CD4-positive, alpha-beta T cell (primary cell): ENCODE measurements at regions not wholly inside any gene's neighbourhood (a gene's known extent, or its start where the extent isn't known, plus 50 kb on each side); places are given as distances from the start of the nearest gene placed in this dataset.
"Not testable (repeated sequence)": the region's sequence is repeated elsewhere in the genome, so short reads cannot be mapped to it uniquely, and the experiment has no call there.

Experiments used
- ATAC-seq: fragments of 200-7000 bp; cut with Tn5 transposase; one replicate; pipeline ENCODE4 v1.10.0; 2022; ENCODE audit warnings: mild to moderate bottlenecking; ENCODE audit not compliant: poor library complexity
- CTCF ChIA-PET: fragments of 350-600 bp; sonication (Branson Sonifier 250); formaldehyde crosslinking; loops from one replicate; lab custom pipeline; 2021; ENCODE audit warnings: antibody characterized with exemption, inconsistent platforms; lab: Charles Lee
- POLR2A ChIA-PET: fragments of 350-600 bp; sonication (Branson Sonifier 250); formaldehyde crosslinking; loops from one replicate; lab custom pipeline; 2021; ENCODE audit warnings: antibody characterized with exemption, inconsistent platforms; lab: Charles Lee
- DNase-seq, 14 experiments: peaks; one replicate each; pipeline ENCODE4 v3.0.0-alpha.2; 2013 to 2020; ENCODE audit warnings: mixed read lengths in 2 of 14
- H3K27ac ChIP-seq, 2 donors: one replicate each; pipeline versions ENCODE4 v1.5.1 to v1.7.0; 2013; ENCODE audit warnings: low read length in 2 of 2, low read depth in 1 of 2, mild to moderate bottlenecking in 1 of 2
- H3K27me3 ChIP-seq, 2 experiments: 1 replicate in 1 of 2; 2 replicates in 1 of 2; pipeline versions ENCODE4 v1.6.1 to v1.7.0; 2013; ENCODE audit warnings: low read length in 2 of 2, control low read depth in 1 of 2, mild to moderate bottlenecking in 1 of 2, moderate library complexity in 1 of 2; ENCODE audit not compliant: insufficient read depth in 2 of 2, control insufficient read depth in 1 of 2
- H3K36me3 ChIP-seq: one replicate; pipeline ENCODE4 v1.6.1; 2013; ENCODE audit warnings: low read length, control low read depth; ENCODE audit not compliant: insufficient read depth
- H3K4me1 ChIP-seq: one replicate; pipeline ENCODE4 v1.6.1; 2013; ENCODE audit warnings: low read length, control low read depth; ENCODE audit not compliant: insufficient read depth
- H3K4me3 ChIP-seq: one replicate; pipeline ENCODE4 v1.5.1; 2013; ENCODE audit warnings: mild to moderate bottlenecking, low read length, moderate library complexity
- H3K9me3 ChIP-seq, 2 experiments: 1 replicate in 1 of 2; 2 replicates in 1 of 2; pipeline versions ENCODE4 v1.6.1 to v1.7.0; 2013; ENCODE audit warnings: low read length in 2 of 2, mild to moderate bottlenecking in 2 of 2, control low read depth in 1 of 2, moderate library complexity in 1 of 2; ENCODE audit not compliant: control insufficient read depth in 1 of 2, insufficient read depth in 1 of 2
- H3K27ac Mint-ChIP-seq: one replicate; pipeline ENCODE4 v1.8.0; 2020; ENCODE audit warnings: mixed read lengths
- H3K27me3 Mint-ChIP-seq: one replicate; pipeline ENCODE4 v1.8.0; 2021; ENCODE audit warnings: mixed read lengths
- H3K36me3 Mint-ChIP-seq: one replicate; pipeline ENCODE4 v1.8.0; 2021; ENCODE audit warnings: low read depth, mixed read lengths
- H3K4me1 Mint-ChIP-seq: one replicate; pipeline ENCODE4 v1.8.0; 2021; ENCODE audit warnings: low read depth, mixed read lengths
- H3K4me3 Mint-ChIP-seq: one replicate; pipeline ENCODE4 v1.8.0; 2020; ENCODE audit warnings: mild to moderate bottlenecking, mixed read lengths
- H3K9me3 Mint-ChIP-seq: one replicate; pipeline ENCODE4 v1.8.0; 2020; ENCODE audit warnings: mixed read lengths
- intact Hi-C, 2 experiments: fragments of 100-400 bp; cut with DNase I in 1 of 2; cut with micrococcal nuclease in 1 of 2; formaldehyde crosslinking; loops; one replicate each; pipeline versions ENCODE4 v1.15.1 to v1.9.0; 2023 to 2025; cut with DNase I, micrococcal nuclease
- TF ChIP-seq, protein P1 (sequence below): fragments of 200-600 bp; IDR thresholded peaks from one replicate; pipeline ENCODE4 v1.8.0; 2022; ENCODE audit warnings: antibody characterized with exemption, mild to moderate bottlenecking

DNA sequence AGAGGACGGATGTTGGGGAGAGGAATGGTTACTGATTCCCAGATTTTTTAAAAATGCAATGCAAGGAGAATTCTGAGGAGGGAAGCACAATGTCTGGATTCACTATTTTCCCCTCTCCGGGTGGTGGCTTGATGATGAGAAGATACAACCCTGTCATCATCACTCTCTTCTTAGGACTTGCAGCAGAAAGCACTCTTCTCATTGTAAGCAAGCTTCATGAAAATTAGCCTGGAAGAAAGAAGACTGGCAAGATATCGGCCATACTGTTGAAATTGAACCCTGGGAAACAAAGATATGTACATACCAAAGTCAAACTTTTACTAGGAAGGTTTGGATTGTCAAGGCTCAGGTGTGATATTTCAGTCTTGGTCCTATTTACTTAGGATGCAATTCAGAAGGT lies 195.7 kb downstream of the EDN1 start:
- no peaks in the 10 kb centered on the region for H3K36me3 ChIP-seq
- DNase-seq: no peak
- Mint-ChIP-seq H3K4me1 (peaks cover 8% of the 10 kb centered on the region), H3K9me3 (no peaks in the 10 kb centered on the region), H3K4me3 (no peak overlapping the region), H3K27ac (no peak overlapping the region), H3K27me3 (no peaks in the 10 kb centered on the region), H3K36me3 (no peaks in the 10 kb centered on the region)
- no peak overlapping the region for H3K27ac ChIP-seq
- no peaks in the 10 kb centered on the region for H3K9me3 ChIP-seq
- no peaks in the 10 kb centered on the region for H3K4me1 ChIP-seq
- H3K27me3 ChIP-seq: no peaks in the 10 kb centered on the region
- ChIA-PET POLR2A (no interaction called here), CTCF (no interaction called here)
- intact Hi-C loops: no loop called here
- no peak for ATAC-seq
- H3K4me3 ChIP-seq: no peak overlapping the region
- TF ChIP-seq, protein P1, sequence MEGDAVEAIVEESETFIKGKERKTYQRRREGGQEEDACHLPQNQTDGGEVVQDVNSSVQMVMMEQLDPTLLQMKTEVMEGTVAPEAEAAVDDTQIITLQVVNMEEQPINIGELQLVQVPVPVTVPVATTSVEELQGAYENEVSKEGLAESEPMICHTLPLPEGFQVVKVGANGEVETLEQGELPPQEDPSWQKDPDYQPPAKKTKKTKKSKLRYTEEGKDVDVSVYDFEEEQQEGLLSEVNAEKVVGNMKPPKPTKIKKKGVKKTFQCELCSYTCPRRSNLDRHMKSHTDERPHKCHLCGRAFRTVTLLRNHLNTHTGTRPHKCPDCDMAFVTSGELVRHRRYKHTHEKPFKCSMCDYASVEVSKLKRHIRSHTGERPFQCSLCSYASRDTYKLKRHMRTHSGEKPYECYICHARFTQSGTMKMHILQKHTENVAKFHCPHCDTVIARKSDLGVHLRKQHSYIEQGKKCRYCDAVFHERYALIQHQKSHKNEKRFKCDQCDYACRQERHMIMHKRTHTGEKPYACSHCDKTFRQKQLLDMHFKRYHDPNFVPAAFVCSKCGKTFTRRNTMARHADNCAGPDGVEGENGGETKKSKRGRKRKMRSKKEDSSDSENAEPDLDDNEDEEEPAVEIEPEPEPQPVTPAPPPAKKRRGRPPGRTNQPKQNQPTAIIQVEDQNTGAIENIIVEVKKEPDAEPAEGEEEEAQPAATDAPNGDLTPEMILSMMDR: no peak

DNA sequence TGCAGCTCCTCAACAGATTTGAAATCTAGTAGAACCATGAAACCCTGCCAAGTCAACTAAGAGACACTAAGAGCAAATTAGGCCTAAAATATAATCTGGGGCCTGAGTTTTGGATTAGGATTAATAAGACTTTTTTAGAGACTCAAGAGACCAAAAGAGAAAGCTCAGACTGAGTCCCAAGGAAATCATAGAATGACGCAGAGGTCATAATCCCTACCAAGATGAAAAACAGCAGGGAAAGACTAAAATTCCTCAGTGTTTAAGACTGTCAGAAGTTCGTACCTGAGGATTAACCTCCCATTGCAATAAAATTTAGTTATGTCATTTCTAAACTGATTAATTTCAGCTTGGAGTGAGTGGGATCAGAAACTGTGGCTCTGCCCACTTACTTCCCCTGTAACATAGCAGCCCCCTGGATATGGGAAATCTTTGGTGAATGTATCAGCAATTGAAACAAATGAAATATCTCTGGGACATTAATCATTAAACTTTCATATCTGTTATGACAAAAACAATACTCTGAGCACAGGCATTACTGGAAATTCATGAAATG lies 200.3 kb downstream of the EDN1 start:
- ATAC-seq: no peak
- no peaks in the 10 kb centered on the region for H3K4me1 Mint-ChIP-seq
- H3K27ac Mint-ChIP-seq: no peak overlapping the region
- no peaks in the 10 kb centered on the region for H3K36me3 ChIP-seq
- peaks cover 0 to 10% of the 10 kb centered on the region in 2 experiments for H3K9me3 ChIP-seq
- intact Hi-C loops: no loop called here
- H3K9me3 Mint-ChIP-seq: no peaks in the 10 kb centered on the region
- no peaks in the 10 kb centered on the region for H3K36me3 Mint-ChIP-seq
- no peak for DNase-seq
- no peaks in the 10 kb centered on the region for H3K27me3 ChIP-seq
- no peaks in the 10 kb centered on the region for H3K4me1 ChIP-seq
- no peak overlapping the region for H3K27ac ChIP-seq
- POLR2A ChIA-PET: no interaction called here
- no peak overlapping the region for H3K4me3 ChIP-seq
- no peak overlapping the region for H3K4me3 Mint-ChIP-seq
- CTCF ChIA-PET: no interaction called here
- TF ChIP-seq, protein P1: no peak
- peaks cover 4% of the 10 kb centered on the region for H3K27me3 Mint-ChIP-seq

DNA sequence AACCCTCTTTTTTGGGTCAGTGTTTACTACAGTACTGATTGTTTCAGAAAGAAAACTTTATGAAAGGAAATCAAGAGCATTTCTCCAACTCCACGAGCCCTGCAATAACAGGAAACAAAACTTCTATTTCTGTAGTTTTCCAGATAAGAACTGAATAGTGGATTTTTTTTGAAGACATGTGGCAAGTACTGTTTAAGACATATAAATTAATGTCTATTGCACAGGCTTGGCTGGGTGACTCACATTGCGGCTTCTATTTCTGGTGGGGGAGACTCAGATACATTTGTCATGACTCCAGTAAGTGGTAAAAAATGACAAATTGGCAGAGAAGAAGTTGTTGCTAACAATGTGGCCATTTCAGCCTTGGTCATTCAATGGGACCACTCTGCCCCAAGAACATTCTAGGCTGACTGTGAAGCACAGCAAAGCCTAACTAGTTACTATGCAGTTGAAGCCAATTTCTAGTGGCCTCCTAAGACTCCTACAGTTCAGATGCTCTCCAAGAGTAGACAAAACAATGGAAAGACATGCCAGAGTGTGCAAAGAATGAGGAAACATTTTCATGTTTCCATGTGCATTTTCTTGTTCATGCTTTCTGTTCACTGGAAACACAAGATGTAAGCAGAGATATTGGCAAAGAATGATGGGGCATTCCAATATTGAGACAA lies 200.9 kb downstream of the EDN1 start:
- Histone ChIP-seq H3K4me1 (no peaks in the 10 kb centered on the region), H3K4me3 (no peak overlapping the region), H3K27ac (no peak overlapping the region), H3K27me3 (no peaks in the 10 kb centered on the region), H3K36me3 (no peaks in the 10 kb centered on the region), H3K9me3 (peaks cover 0 to 10% of the 10 kb centered on the region in 2 experiments)
- POLR2A ChIA-PET: no interaction called here
- Mint-ChIP-seq H3K4me1 (no peaks in the 10 kb centered on the region), H3K9me3 (no peaks in the 10 kb centered on the region), H3K36me3 (no peaks in the 10 kb centered on the region), H3K27ac (no peak overlapping the region), H3K27me3 (peaks cover 7% of the 10 kb centered on the region), H3K4me3 (no peak overlapping the region)
- intact Hi-C loops: no loop called here
- CTCF ChIA-PET: no interaction called here
- TF ChIP-seq, protein P1: no peak
- DNase-seq (no peak), ATAC-seq (no peak)

DNA sequence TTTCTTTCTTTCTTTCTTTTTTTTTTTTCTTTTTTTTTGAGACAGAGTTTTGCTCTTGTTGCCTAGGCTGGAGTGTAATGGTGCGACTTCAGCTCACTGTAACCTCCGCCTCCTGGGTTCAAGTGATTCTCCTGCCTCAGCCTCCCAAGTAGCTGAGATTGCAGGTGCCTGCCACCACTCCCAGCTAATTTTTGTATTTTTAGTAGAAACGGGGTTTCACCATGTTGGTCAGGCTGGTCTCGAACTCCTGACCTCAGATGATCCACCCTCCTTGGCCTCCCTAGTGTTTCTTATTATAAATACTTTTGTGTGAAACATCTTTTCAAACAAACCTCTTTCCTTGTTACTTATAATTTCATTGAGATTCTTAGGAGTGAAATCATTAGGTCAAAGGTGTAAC lies 202.8 kb downstream of the EDN1 start:
- H3K27me3 ChIP-seq, H3K4me1 ChIP-seq, H3K4me3 ChIP-seq, CTCF ChIA-PET, H3K27ac Mint-ChIP-seq, H3K27ac ChIP-seq, DNase-seq, H3K36me3 Mint-ChIP-seq, POLR2A ChIA-PET, ATAC-seq, H3K4me3 Mint-ChIP-seq, intact Hi-C loops, H3K4me1 Mint-ChIP-seq, H3K36me3 ChIP-seq, H3K9me3 Mint-ChIP-seq: not testable (repeated sequence)
- peaks cover 0 to 10% of the 10 kb centered on the region in 2 experiments for H3K9me3 ChIP-seq
- peaks cover 19% of the 10 kb centered on the region for H3K27me3 Mint-ChIP-seq
